ENCODE measurements at regions not wholly inside any gene's neighbourhood (a gene's known extent, or its start where the extent isn't known, plus 50 kb on each side); places are given as distances from the start of the nearest gene placed in this dataset.

GRCh38 chr16:13835935-13836730 lies 83.8 kb upstream of the ERCC4 start:
- Histone ChIP-seq H3K9me3 (ENCODE audit: control insufficient read depth, insufficient read depth, low read depth, low read length) (no peaks in the 10 kb centered on the region), H3K4me1 (ENCODE audit: control insufficient read depth, insufficient read depth, low read length) (no peaks in the 10 kb centered on the region), H3K4me3 (ENCODE audit: low read depth, low read length) (no peak overlapping the region), H3K36me3 (ENCODE audit: control insufficient read depth in 2 of 2, insufficient read depth in 1 of 2, low read length in 2 of 2) (no peaks in the 10 kb centered on the region), H3K27ac (ENCODE audit: extremely low read depth, low read depth, low read length) (no peak overlapping the region)
- ChIA-PET POLR2A (no interaction called here), CTCF (interaction anchor here (0.9 kb wide), 1 partner anchor 29 kb away, joined by 3 read pairs; no protein-coding TSS in a partner anchor)
- no peak for TF ChIP-seq ZNF610 (tag by site-specific recombination; IDR thresholded peaks at IDR 0.05; ENCODE audit: borderline replicate concordance)
- no peak for TF ChIP-seq ZNF132 (tag by site-specific recombination; IDR thresholded peaks at IDR 0.05; ENCODE audit: borderline replicate concordance)

- H3K4me3 ChIP-seq (ENCODE audit: low read depth, low read length), result no peak overlapping the region
- no peaks in the 10 kb centered on the region for H3K9me3 ChIP-seq (ENCODE audit: control insufficient read depth, insufficient read depth, low read depth, low read length)
- H3K27ac ChIP-seq (ENCODE audit: extremely low read depth, low read depth, low read length), result no peak overlapping the region
- ChIA-PET POLR2A (interaction anchor here (0.7 kb wide), 1 partner anchor 464 kb away, joined by 3 read pairs; no protein-coding TSS in a partner anchor), CTCF (no interaction called here)
- TF ChIP-seq ZNF280D (tag by site-specific recombination; IDR thresholded peaks at IDR 0.05) (no peak), GLI4 (tag by site-specific recombination; IDR thresholded peaks at IDR 0.05) (no peak), ZNF350 (tag by site-specific recombination; IDR thresholded peaks at IDR 0.05) (no peak), KLF7 (tag by site-specific recombination; IDR thresholded peaks at IDR 0.05; ENCODE audit: borderline replicate concordance) (no peak), ZBTB17 (tag by site-specific recombination; IDR thresholded peaks at IDR 0.05) (no peak), ZNF423 (tag by site-specific recombination; IDR thresholded peaks at IDR 0.05) (no peak), FEZF1 (tag by site-specific recombination; IDR thresholded peaks at IDR 0.05) (no peak), ZNF513 (tag by site-specific recombination; IDR thresholded peaks at IDR 0.05) (no peak)
- no peaks in the 10 kb centered on the region for H3K4me1 ChIP-seq (ENCODE audit: control insufficient read depth, insufficient read depth, low read length)
- no peaks in the 10 kb centered on the region for H3K36me3 ChIP-seq (ENCODE audit: control insufficient read depth in 2 of 2, insufficient read depth in 1 of 2, low read length in 2 of 2)
These were observed 81.4 kb upstream of the ERCC4 start for GRCh38 chr16:13838401-13839190.

- Histone ChIP-seq H3K36me3 (ENCODE audit: control insufficient read depth in 2 of 2, insufficient read depth in 1 of 2, low read length in 2 of 2) (no peaks in the 10 kb centered on the region), H3K9me3 (ENCODE audit: control insufficient read depth, insufficient read depth, low read depth, low read length) (no peaks in the 10 kb centered on the region), H3K4me1 (ENCODE audit: control insufficient read depth, insufficient read depth, low read length) (no peaks in the 10 kb centered on the region), H3K27ac (ENCODE audit: extremely low read depth, low read depth, low read length) (no peak overlapping the region), H3K4me3 (ENCODE audit: low read depth, low read length) (no peak overlapping the region)
- ChIA-PET CTCF (interaction anchor here (0.6 kb wide), 2 partner anchors 21 to 687 kb away, joined by 4 to 5 read pairs; no protein-coding TSS in a partner anchor), POLR2A (no interaction called here)
- TF ChIP-seq FEZF1 (tag by site-specific recombination; IDR thresholded peaks at IDR 0.05), result no peak
- no peak for TF ChIP-seq ZNF660 (tag by site-specific recombination; IDR thresholded peaks at IDR 0.05)
- TF ChIP-seq ZNF19 (tag by site-specific recombination; IDR thresholded peaks at IDR 0.05; ENCODE audit: low read depth), result no peak
- no peak for TF ChIP-seq MEIS1 (CRISPR knock-in tag; IDR thresholded peaks at IDR 0.05; ENCODE audit: borderline replicate concordance)
- TF ChIP-seq YY1 (tag by site-specific recombination; IDR thresholded peaks at IDR 0.05), result no peak
- no peak for TF ChIP-seq ZNF785 (tag by site-specific recombination; IDR thresholded peaks at IDR 0.05)
- TF ChIP-seq KLF8 (tag by site-specific recombination; IDR thresholded peaks at IDR 0.05), result no peak
- no peak for TF ChIP-seq ZNF239 (tag by site-specific recombination; IDR thresholded peaks at IDR 0.05)
- TF ChIP-seq ZNF768 (tag by site-specific recombination; IDR thresholded peaks at IDR 0.05), result no peak
- no peak for TF ChIP-seq ZSCAN4 (tag by site-specific recombination; IDR thresholded peaks at IDR 0.05)
- TF ChIP-seq SP3 (tag by site-specific recombination; IDR thresholded peaks at IDR 0.05), result no peak
These were observed 80.4 kb upstream of the ERCC4 start for GRCh38 chr16:13839577-13839976.
